Upper lobe of left lung (tissue), 6 donors: ENCODE measurements at regions not wholly inside any gene's neighbourhood (a gene's known extent, or its start where the extent isn't known, plus 50 kb on each side); places are given as distances from the start of the nearest gene placed in this dataset.

Experiments used
- ATAC-seq, 2 donors: fragments of 200-7000 bp; cut with Tn5 transposase; one replicate each; pipeline ENCODE4 v1.9.1; 2022; ENCODE audit warnings: mild to moderate bottlenecking in 2 of 2, moderate library complexity in 2 of 2; ENCODE audit not compliant: low FRiP score in 2 of 2
- DNase-seq, 2 donors: peaks; one replicate each; pipeline ENCODE4 v3.0.0-alpha.2; 2019 to 2020
- H3K27ac ChIP-seq, 4 donors: fragments of 200-600 bp; sonication (generic); one replicate each; pipeline ENCODE4 v1.5.1; 2016 to 2019
- H3K27me3 ChIP-seq, 4 donors: fragments of 200-600 bp; sonication (generic); one replicate each; pipeline ENCODE4 v1.5.1; 2017 to 2019
- H3K36me3 ChIP-seq, 4 donors: fragments of 200-600 bp; sonication (generic); one replicate each; pipeline ENCODE4 v1.5.1; 2016 to 2019
- H3K4me1 ChIP-seq, 4 donors: fragments of 200-600 bp; sonication (generic); one replicate each; pipeline ENCODE4 v1.5.1; 2018 to 2019
- H3K4me3 ChIP-seq, 4 donors: fragments of 200-600 bp; sonication (generic); one replicate each; pipeline ENCODE4 v1.5.1; 2017 to 2019; ENCODE audit warnings: mild to moderate bottlenecking in 2 of 4, moderate library complexity in 1 of 4
- H3K9me3 ChIP-seq, 4 donors: fragments of 200-600 bp; sonication (generic); one replicate each; pipeline ENCODE4 v1.5.1; 2018 to 2019
- EP300 ChIP-seq, 4 donors: sonication (generic); formaldehyde crosslinking; IDR thresholded peaks; one replicate each; pipeline ENCODE4 v1.5.1; 2017; ENCODE audit warnings: antibody characterized with exemption in 4 of 4, control low read depth in 2 of 4
- POLR2A ChIP-seq, 4 donors: fragments of 450-650 bp; IDR thresholded peaks; one replicate each; pipeline ENCODE4 v1.5.1; 2016 to 2017; ENCODE audit warnings: antibody characterized with exemption in 4 of 4, mild to moderate bottlenecking in 2 of 4
- POLR2AphosphoS5 ChIP-seq, 2 donors: sonication (generic); formaldehyde crosslinking; IDR thresholded peaks; one replicate each; pipeline ENCODE4 v1.5.1; 2017; ENCODE audit warnings: antibody characterized with exemption in 2 of 2
- WGBS, 2 donors: methylation state at CpG; one replicate each; pipeline ENCODE4 v1.1.5; 2017 to 2018; 5-methylcytosine and 5-hydroxymethylcytosine counted together
- TF ChIP-seq, protein P1 (sequence below), 6 experiments: fragments of 450-650 bp in 4 of 6; fragments of 200-600 bp in 2 of 6; sonication (generic) in 2 of 6; IDR thresholded peaks; one replicate each; pipeline ENCODE4 v1.5.1; 2016 to 2019; ENCODE audit warnings: antibody characterized with exemption in 6 of 6
- donor health status: DM: no; HTN: no; CAD: no; lungs with moderate emphysema.
- donor health status: DM: no; HTN: yes; CAD: no; lungs with severe emphysema.

DNA sequence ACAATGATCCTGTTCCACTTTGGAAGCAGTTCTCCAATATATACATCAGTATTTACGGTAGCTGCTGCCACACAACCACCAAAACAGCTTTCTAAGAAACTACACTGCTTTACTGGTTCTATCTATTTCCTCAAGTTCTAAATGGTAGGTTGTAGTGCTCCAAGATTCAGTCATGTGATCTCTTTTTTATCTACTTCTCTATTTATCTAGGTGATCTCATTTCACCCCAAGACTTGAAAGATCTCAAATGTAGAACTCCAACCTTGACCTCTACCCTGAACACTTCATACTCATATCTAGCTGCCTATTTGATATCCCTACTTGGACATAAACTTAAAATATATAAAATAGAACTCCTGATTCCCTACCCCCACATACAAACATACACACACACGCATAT is 133.9 kb upstream of the RAP1B start:
- no peaks in the 10 kb centered on the region for H3K36me3 ChIP-seq
- WGBS, 2 donors: 89 to 97% methylated on average over 2 of the region's 2 CpGs
- H3K9me3 ChIP-seq: no peaks in the 10 kb centered on the region
- TF ChIP-seq, protein P1, sequence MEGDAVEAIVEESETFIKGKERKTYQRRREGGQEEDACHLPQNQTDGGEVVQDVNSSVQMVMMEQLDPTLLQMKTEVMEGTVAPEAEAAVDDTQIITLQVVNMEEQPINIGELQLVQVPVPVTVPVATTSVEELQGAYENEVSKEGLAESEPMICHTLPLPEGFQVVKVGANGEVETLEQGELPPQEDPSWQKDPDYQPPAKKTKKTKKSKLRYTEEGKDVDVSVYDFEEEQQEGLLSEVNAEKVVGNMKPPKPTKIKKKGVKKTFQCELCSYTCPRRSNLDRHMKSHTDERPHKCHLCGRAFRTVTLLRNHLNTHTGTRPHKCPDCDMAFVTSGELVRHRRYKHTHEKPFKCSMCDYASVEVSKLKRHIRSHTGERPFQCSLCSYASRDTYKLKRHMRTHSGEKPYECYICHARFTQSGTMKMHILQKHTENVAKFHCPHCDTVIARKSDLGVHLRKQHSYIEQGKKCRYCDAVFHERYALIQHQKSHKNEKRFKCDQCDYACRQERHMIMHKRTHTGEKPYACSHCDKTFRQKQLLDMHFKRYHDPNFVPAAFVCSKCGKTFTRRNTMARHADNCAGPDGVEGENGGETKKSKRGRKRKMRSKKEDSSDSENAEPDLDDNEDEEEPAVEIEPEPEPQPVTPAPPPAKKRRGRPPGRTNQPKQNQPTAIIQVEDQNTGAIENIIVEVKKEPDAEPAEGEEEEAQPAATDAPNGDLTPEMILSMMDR (IDR thresholded peaks at IDR 0.05): no peak
- TF ChIP-seq EP300 (IDR thresholded peaks at IDR 0.05) (no peak), POLR2A (IDR thresholded peaks at IDR 0.05) (no peak), POLR2AphosphoS5 (IDR thresholded peaks at IDR 0.05) (no peak)
- no peaks in the 10 kb centered on the region for H3K27me3 ChIP-seq
- no peak for DNase-seq
- H3K4me3 ChIP-seq: no peak overlapping the region
- H3K4me1 ChIP-seq: no peaks in the 10 kb centered on the region
- H3K27ac ChIP-seq: no peak overlapping the region
- no peak for ATAC-seq

DNA sequence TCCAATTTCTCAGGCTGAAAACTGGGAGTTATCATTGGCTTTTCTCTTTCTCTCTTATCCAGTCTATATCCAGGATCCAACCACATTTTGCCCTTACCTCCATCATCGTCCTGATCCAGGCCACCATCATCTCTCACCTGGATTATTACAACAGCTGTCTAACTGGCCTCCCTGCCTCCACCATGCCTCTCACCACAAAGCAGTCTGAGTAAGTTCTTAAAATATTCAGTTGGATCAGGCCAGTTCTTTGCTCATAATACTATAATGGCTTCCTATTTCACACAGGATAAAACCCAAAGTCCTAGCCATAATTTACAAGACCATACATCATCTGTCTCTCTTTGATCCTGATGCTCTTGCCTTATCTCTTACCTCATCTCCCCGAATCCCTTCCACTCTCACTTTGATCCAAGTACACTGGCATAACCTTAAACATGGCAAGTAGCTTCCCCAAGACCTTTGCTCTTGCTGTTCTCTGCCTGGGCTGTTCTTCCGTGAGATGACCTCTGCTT is 133.4 kb upstream of the RAP1B start:
- TF ChIP-seq EP300 (IDR thresholded peaks at IDR 0.05): no peak
- no peak for TF ChIP-seq POLR2A (IDR thresholded peaks at IDR 0.05)
- TF ChIP-seq, protein P1 (IDR thresholded peaks at IDR 0.05): no peak
- TF ChIP-seq POLR2AphosphoS5 (IDR thresholded peaks at IDR 0.05): no peak
- Histone ChIP-seq H3K27me3 (no peaks in the 10 kb centered on the region), H3K9me3 (no peaks in the 10 kb centered on the region), H3K4me3 (no peak overlapping the region), H3K36me3 (no peaks in the 10 kb centered on the region), H3K4me1 (no peaks in the 10 kb centered on the region), H3K27ac (no peak overlapping the region)
- DNase-seq (no peak), ATAC-seq (no peak)
- WGBS, 2 donors: 89 to 95% methylated on average over 3 of the region's 3 CpGs

DNA sequence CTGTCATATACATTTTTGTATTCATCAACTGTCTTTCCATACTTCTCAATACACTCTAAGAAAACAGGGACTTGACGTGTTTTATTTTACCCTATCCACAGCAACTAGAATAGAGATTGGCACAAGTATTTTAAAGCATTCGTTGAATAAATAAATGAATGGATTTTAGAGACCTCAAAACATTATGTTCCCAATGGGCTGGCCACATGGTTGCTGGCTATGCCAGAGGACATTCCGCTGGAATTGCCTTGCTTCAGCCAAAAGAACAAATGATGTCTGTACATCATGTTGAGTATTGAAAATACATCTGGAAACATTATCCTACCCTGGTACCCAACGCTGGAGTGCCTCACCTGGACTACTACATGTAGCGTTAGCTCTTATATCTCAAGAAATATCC is 132.8 kb upstream of the RAP1B start:
- Histone ChIP-seq H3K36me3 (no peaks in the 10 kb centered on the region), H3K4me1 (no peaks in the 10 kb centered on the region), H3K4me3 (no peak overlapping the region), H3K27me3 (no peaks in the 10 kb centered on the region), H3K9me3 (no peaks in the 10 kb centered on the region), H3K27ac (no peak overlapping the region)
- ATAC-seq: no peak
- no peak for DNase-seq
- TF ChIP-seq POLR2A (IDR thresholded peaks at IDR 0.05) (no peak), POLR2AphosphoS5 (IDR thresholded peaks at IDR 0.05) (no peak), EP300 (IDR thresholded peaks at IDR 0.05) (no peak)
- TF ChIP-seq, protein P1 (IDR thresholded peaks at IDR 0.05): no peak
- 94% methylated on average over 5 of the region's 5 CpGs for WGBS, 2 donors

DNA sequence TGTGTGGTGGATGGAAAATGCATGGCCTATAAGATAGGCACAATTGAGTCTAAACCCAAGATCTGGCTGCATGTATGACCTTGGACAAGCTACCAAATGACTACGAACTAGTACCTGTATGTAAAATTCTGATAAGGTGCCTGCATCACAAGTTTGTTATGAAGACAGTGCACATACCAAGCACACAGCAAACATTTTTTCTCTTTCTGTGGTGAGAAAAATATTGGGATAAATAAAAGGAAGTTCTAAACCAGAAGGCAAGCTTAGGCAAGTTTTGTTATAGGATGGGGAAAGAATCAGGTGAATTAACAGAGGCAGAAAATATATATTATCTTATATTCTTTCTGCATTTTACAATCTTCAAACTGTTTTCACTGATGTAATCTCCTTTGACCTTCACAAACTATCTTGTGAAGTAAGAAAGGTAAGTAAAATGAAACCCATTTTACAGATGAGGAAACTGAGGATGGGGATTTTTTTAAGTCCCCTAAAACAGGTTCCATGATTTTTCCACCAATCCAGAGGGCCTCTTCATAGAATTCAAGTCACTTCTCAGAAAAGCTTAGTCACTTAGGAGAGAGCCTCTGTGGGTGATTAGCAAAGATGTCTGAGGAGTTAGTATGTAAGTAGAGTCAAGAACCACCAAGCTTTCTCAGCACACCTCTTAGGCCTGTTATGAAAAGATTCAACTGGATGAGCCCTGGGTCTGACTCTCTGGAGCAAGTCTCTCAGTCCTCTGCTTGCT is 132.0 kb upstream of the RAP1B start:
- DNase-seq (no peak), ATAC-seq (no peak)
- TF ChIP-seq, protein P1 (IDR thresholded peaks at IDR 0.05): no peak
- no peak for TF ChIP-seq POLR2AphosphoS5 (IDR thresholded peaks at IDR 0.05)
- 93 to 100% methylated on average over 1 of the region's 1 CpG for WGBS, 2 donors
- Histone ChIP-seq H3K9me3 (no peaks in the 10 kb centered on the region), H3K27me3 (no peaks in the 10 kb centered on the region), H3K4me1 (no peaks in the 10 kb centered on the region), H3K36me3 (no peaks in the 10 kb centered on the region), H3K27ac (no peak overlapping the region), H3K4me3 (no peak overlapping the region)
